Panc1 (cell line): ENCODE measurements at regions not wholly inside any gene's neighbourhood (a gene's known extent, or its start where the extent isn't known, plus 50 kb on each side); places are given as distances from the start of the nearest gene placed in this dataset.

Source experiments
- ATAC-seq: fragments of 200-7000 bp; cut with Tn5 transposase; 2 replicates; pipeline ENCODE4 v1.9.1; 2020; ENCODE audit warnings: mild to moderate bottlenecking, moderate library complexity
- BruUV-seq: library from RNA; stranded (reverse); fragments of 400-500 nt; replicated peaks from 2 replicates; lab custom pipeline; 2021; lab: Mats Ljungman, UMichigan
- CTCF ChIA-PET: fragments of 300-600 bp; sonication (Branson Sonifier 250); formaldehyde crosslinking; loops from one replicate; lab custom pipeline; 2022; ENCODE audit warnings: antibody characterized with exemption; lab: Charles Lee
- POLR2A ChIA-PET: fragments of 300-600 bp; sonication (Branson Sonifier 250); formaldehyde crosslinking; loops from one replicate; lab custom pipeline; 2022; ENCODE audit warnings: antibody characterized with exemption; lab: Charles Lee
- DNase-seq: peaks from one replicate; pipeline ENCODE4 v3.0.0-alpha.2; 2010; ENCODE audit warnings: low read depth, low spot score
- H3K27ac ChIP-seq: 2 replicates; pipeline ENCODE4 v1.5.1; 2011; ENCODE audit warnings: mild to moderate bottlenecking, low read length, inconsistent platforms
- H3K27me3 ChIP-seq: fragments of 200-500 bp; sonication (Bioruptor generic); 2 replicates; pipeline ENCODE4 v1.6.0; 2014; ENCODE audit warnings: low read length, inconsistent platforms; ENCODE audit not compliant: control insufficient read depth, insufficient read depth
- H3K36me3 ChIP-seq: fragments of 200-500 bp; sonication (Bioruptor generic); 2 replicates; pipeline ENCODE4 v1.5.1; 2014; ENCODE audit warnings: inconsistent platforms, mild to moderate bottlenecking, low read length, moderate library complexity; ENCODE audit not compliant: control insufficient read depth, insufficient read depth
- H3K4me1 ChIP-seq: 2 replicates; pipeline ENCODE4 v1.5.1; 2011; ENCODE audit warnings: inconsistent platforms, mild to moderate bottlenecking, low read length, moderate library complexity; ENCODE audit not compliant: control insufficient read depth, insufficient read depth
- H3K4me3 ChIP-seq, 2 experiments: 2 replicates each; pipeline ENCODE4 v1.5.1; 2011 to 2012; ENCODE audit warnings: low read depth in 2 of 2, low read length in 2 of 2, mild to moderate bottlenecking in 2 of 2, inconsistent platforms in 1 of 2, moderate library complexity in 1 of 2
- H3K9me3 ChIP-seq: fragments of 200-500 bp; sonication (Bioruptor generic); 2 replicates; pipeline ENCODE4 v1.5.1; 2014; ENCODE audit warnings: low read depth, mild to moderate bottlenecking, inconsistent platforms, low read length, moderate library complexity; ENCODE audit not compliant: control insufficient read depth, insufficient read depth
- CTCF ChIP-seq: fragments of 450-650 bp; IDR thresholded peaks from 2 replicates; pipeline ENCODE4 v1.5.1; 2017; ENCODE audit warnings: mild to moderate bottlenecking
- POLR2AphosphoS5 ChIP-seq: IDR thresholded peaks from 2 replicates; pipeline ENCODE4 v1.6.1; 2012; ENCODE audit warnings: mild to moderate bottlenecking, low read depth, low read length, moderate library complexity
- REST ChIP-seq, 2 experiments: IDR thresholded peaks; 2 replicates each; pipeline ENCODE4 v1.6.1; 2011 to 2012; ENCODE audit warnings: low read depth in 2 of 2, control low read depth in 1 of 2, low read length in 1 of 2, mild to moderate bottlenecking in 1 of 2, moderate library complexity in 1 of 2; ENCODE audit not compliant: insufficient read depth in 1 of 2
- SIN3A ChIP-seq: IDR thresholded peaks from 2 replicates; pipeline ENCODE4 v1.6.1; 2012; ENCODE audit warnings: low read depth, mild to moderate bottlenecking, low read length, moderate library complexity, borderline replicate concordance; ENCODE audit not compliant: insufficient read depth
- TCF7L2 ChIP-seq: IDR thresholded peaks from 2 replicates; pipeline ENCODE4 v1.6.1; 2011; ENCODE audit warnings: mild to moderate bottlenecking, low read depth, low read length, inconsistent platforms
- in situ Hi-C: cut with HindIII; loops from 2 replicates; pipeline ENCODE4 v1.10.0; 2016; ENCODE audit warnings: low sequenced_read_pairs, low pct_unique_long_range_greater_than_20kb
- intact Hi-C: fragments of 100-400 bp; cut with micrococcal nuclease; formaldehyde crosslinking; loops from one replicate; pipeline ENCODE4 v1.10.0; 2022; ENCODE audit not compliant: unreplicated experiment

GRCh38 chr14:71362282-71362681 lies 455.0 kb downstream of the PCNX1 start:
- Histone ChIP-seq H3K4me3 (no peak overlapping the region), H3K4me1 (peaks cover 3% of the 10 kb centered on the region; the same call in 1 of the 2 replicates), H3K36me3 (no peaks in the 10 kb centered on the region), H3K27ac (no peak overlapping the region), H3K9me3 (no peaks in the 10 kb centered on the region), H3K27me3 (no peaks in the 10 kb centered on the region)
- no peak for ATAC-seq
- DNase-seq, result no peak
- in situ Hi-C loops, result no loop called here
- no TSS peak for BruUV-seq
- intact Hi-C loops, result no loop called here
- CTCF ChIA-PET, result no interaction called here
- TF ChIP-seq POLR2AphosphoS5 (no peak), REST (IDR thresholded peaks at IDR 0.05; ENCODE audit: insufficient read depth in 1 of 2, low read depth in 2 of 2, low read length in 1 of 2) (no peak), CTCF (no peak), SIN3A (no peak), TCF7L2 (no peak)
- POLR2A ChIA-PET, result interaction anchor here (0.6 kb wide), 1 partner anchor 17 kb away, joined by 4 read pairs; no protein-coding TSS in a partner anchor

GRCh38 chr14:71362920-71363584 lies 455.8 kb downstream of the PCNX1 start:
- ChIA-PET CTCF (no interaction called here), POLR2A (interaction anchor here (0.6 kb wide), 1 partner anchor 16 kb away, joined by 4 read pairs; no protein-coding TSS in a partner anchor)
- peaks cover 3% of the 10 kb centered on the region; the same call in 1 of the 2 replicates for H3K4me1 ChIP-seq
- DNase-seq (no peak), ATAC-seq (no peak)
- H3K27ac ChIP-seq, result no peak overlapping the region; the same call in 1 of the 2 replicates
- BruUV-seq, result no TSS peak
- TF ChIP-seq TCF7L2 (no peak), CTCF (no peak), SIN3A (no peak), REST (IDR thresholded peaks at IDR 0.05; ENCODE audit: insufficient read depth in 1 of 2, low read depth in 2 of 2, low read length in 1 of 2) (no peak), POLR2AphosphoS5 (no peak)
- no peak overlapping the region for H3K4me3 ChIP-seq
- no peaks in the 10 kb centered on the region for H3K9me3 ChIP-seq
- no peaks in the 10 kb centered on the region for H3K36me3 ChIP-seq
- in situ Hi-C loops (no loop called here), intact Hi-C loops (no loop called here)
- H3K27me3 ChIP-seq, result no peaks in the 10 kb centered on the region
